EL (cell line): ENCODE measurements at regions not wholly inside any gene's neighbourhood (a gene's known extent, or its start where the extent isn't known, plus 50 kb on each side); places are given as distances from the start of the nearest gene placed in this dataset.
"Not testable (repeated sequence)": the region's sequence is repeated elsewhere in the genome, so short reads cannot be mapped to it uniquely, and the experiment has no call there.

Source experiments
- DNase-seq: peaks from one replicate; pipeline ENCODE4 v3.0.0-alpha.2; 2016

- no peak for DNase-seq
Observed at GRCh38 chr2:122523981-122524380, 768.5 kb downstream of the TSN start.

- DNase-seq, result no peak
Observed at GRCh38 chr2:122525336-122525735, 769.9 kb downstream of the TSN start.

DNA sequence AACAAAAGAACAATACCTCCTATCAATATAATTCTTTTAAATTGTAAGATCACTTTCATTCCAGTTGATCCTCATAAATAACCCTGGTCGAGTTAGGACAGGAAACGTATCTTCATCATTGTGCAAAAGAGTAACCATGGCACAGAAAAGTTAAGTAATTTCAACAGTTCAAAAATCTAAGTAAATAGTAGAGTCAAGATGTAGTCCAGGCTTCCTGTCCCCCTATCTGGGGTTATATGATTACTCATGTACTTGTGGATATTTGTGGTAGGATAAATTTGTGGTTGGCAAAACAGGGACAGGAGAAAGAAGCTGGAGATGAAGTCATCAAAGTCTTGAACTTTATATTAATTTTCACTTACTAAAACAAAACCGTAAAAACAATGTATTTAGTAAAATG is 772.6 kb downstream of the TSN start:
- DNase-seq, result peak; percentile 38

GRCh38 chr2:122528958-122529705 is 773.7 kb downstream of the TSN start:
- no peak for DNase-seq

DNA sequence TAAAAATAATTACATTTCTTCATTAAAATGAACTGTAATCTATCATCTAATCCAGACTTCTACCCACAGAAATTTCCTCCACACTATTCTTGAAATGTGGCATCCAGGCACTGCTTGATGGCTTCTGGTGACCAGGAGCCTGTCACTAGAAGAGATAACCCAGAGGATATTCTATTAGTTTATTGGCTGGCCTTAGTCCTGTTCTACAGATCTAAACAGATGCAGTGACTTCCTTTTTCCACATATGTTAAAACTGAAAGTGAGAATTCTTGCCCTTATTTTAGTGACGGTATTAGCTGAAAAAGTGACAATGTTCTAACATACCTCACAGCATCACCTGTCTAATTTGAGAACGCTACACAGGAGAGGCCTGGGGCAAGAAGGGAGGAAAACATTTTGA is 775.4 kb downstream of the TSN start:
- DNase-seq, result no peak

DNA sequence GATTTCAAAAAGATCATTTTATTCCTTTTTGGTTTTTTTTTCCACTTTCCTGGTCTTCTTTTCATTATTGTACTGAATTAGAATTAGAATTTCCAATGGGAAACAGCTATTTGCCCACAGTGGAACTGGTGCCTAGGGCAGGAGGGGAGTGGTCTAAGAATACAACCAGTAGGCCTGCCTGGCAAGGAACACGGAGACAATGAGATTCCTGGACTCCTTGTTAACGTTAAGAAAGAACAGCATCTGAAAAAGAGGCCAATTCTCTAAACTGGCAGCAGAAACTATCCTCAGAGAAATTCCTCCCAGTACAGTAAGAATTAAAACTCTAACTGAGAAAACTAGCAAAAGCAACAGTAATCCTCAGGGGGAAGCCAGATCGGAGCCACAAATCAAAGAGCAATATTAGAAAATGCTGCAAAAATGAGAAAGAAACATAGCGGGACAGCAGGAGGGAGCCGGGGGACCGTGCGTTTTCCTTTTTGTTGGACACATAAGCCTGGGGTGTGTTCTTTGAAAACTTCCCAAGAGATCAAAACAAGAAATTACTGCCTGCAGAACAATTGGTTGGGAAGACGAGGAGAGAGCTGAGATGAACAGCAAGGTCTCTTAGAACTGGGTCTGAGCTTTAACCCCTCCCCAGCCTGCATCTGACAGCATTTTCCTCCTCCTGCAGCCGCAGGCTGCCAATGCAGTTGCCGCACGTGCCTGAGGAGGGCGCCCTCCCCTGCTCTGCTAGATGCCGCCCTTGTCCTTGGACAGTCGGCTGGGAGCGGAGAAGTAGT is 776.0 kb downstream of the TSN start:
- no peak for DNase-seq

DNA sequence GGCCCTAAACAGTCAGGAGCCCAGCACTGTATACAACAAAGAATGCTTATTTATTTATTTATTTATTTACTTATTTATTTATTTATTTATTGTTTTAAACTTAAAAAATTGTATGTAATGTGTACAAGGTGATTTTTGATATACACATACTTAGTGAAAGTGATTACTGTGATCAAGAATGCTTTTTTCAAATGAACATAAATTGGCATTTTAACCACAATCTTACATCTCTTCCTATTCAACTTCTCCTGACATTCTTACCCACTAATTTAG is 776.6 kb downstream of the TSN start:
- DNase-seq, result no peak

DNA sequence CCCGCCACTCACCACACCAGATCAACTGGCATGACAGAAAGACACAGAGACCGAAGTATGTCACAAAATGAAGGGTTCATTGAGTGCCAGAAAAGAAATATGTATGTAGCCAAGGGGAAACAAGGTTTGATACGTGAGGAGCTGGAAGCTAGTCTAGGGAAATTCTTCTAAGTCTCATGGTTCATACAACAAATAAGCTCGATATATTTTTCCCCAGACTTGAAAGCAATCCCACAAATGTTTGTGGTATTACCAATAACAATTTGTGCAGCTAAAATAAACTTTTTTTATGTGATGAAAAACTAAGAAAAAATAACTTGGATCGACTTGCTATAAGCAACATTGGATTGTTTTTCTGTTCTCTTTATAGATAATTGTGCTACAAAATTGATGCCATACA is 777.0 kb downstream of the TSN start:
- no peak for DNase-seq

DNA sequence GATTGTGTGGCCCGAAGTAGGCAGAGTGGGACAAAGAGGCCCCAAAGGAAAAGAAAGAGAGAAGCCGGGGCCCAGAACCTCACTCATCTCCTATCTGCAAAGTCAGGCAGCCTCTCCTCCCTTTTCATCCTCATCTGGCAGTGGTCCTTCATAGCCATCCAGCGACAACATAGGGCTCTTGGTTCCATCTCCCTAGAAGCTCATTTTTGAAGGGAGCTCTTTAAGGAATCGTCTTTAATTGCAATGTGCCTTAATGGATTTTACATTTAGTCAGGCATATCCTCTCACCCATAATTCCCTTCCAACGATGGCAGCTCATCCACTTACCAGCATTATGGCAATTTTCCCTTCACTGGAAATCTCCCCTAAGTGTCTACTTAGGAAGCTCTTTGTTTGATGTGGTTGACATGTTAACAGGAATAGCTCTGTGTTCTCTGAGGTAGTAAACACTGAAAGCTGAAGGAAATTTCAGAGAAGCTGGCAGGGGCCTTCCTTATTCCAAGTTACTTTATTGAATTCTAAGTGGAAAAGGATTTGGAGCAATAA is 780.6 kb downstream of the TSN start:
- DNase-seq, result no peak

DNA sequence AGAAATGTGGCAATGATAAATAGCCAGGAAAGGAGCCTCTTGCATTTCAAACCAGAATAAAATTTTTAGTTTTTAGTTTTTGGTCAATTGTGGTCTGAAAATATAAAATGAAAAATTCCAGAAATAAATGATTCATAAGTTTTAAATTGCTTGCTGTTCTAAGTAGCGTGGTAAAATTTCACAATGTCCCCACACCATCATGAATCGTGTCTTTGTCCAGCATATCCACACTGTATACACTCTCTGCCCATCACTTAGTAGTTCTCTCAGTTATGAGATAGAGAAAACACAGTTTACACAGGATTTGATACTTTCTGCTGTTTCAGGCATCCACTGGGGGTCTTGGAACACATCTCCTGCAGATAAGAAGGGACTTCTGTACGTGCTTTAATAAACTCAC is 783.9 kb downstream of the TSN start:
- no peak for DNase-seq

GRCh38 chr2:122539920-122540319 is 784.5 kb downstream of the TSN start:
- no peak for DNase-seq

DNA sequence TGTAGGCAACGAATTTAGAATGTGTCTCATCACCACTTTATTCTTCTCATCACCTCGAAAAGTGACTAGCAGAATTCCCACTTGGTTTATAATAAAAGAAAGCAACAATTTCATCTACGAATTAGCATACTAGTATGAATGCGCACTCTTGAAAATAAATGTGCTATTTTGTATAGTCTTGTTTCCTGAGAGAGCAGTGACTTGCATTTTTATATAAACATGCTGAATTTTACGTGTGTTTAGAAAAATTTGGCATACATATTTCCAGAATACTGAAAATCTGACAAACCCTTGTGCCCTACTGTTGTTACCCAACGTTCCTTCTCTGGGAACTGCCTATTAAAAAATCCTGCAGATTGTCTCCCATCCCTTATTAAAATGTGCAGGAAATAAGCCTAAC is 786.8 kb downstream of the TSN start:
- DNase-seq, result no peak

- DNase-seq, result no peak
Observed at GRCh38 chr2:122542646-122543045, 787.2 kb downstream of the TSN start.

DNA sequence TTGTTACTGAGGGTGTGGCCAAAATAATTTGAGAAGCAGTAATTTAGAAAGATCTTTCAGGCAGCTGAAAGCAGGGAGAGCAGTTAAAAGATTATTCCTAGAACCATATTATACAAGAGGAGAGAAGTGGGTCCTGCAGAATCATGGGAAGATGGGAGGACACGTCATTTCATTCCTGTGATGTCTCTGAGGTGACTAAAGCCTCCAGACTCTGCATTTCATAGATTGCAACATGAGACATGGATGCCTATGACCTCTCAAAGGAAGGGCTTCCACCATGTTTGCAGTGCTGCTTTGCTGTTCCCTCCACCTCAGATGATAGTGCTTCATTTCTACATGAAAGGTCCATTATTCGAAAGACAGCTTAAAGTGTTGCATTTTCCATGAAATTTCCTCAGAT is 788.4 kb downstream of the TSN start:
- peak; percentile 84 for DNase-seq

GRCh38 chr2:122545821-122546220 is 790.4 kb downstream of the TSN start:
- peak; percentile 10 for DNase-seq

DNA sequence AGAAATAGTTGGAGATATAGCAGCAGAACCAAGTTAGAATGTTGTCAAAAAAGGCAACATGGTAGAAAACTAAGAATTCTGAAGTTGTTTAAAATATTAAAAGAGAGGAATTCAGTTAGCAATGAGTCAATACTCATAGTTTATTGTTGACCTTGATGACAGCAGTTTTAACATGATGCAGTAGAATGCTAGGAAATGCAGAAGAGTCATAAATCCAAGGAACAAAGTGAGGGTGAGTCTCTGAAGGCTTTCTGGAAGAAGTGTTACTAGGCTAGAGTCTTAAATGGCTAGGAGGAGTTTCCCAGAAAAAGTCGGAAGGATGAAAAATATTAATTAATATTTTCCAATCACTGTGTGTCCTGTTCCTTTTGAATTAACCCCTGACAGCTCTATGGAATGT is 807.3 kb downstream of the TSN start:
- no peak for DNase-seq

DNA sequence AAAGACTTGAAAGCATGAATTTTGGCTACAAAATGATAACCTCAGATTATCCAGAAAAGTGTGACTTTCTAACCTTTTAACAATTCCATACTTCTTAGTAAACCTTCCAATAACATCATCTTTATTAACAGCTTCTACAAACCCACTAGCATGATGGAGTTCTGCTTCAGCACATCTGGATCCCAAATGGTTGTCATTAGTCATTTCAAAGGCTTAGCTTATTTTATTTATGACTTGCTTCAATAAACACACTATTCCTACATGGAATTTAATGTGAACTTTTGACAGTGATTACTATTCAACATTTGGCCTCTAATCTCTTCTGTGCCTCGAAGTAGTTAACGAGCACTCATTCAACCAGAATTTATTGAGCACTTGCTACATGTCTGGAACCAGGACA is 808.3 kb downstream of the TSN start:
- no peak for DNase-seq

- no peak for DNase-seq
Observed at GRCh38 chr2:122564843-122565242, 809.4 kb downstream of the TSN start.

GRCh38 chr2:122565364-122565763 is 809.9 kb downstream of the TSN start:
- no peak for DNase-seq

DNA sequence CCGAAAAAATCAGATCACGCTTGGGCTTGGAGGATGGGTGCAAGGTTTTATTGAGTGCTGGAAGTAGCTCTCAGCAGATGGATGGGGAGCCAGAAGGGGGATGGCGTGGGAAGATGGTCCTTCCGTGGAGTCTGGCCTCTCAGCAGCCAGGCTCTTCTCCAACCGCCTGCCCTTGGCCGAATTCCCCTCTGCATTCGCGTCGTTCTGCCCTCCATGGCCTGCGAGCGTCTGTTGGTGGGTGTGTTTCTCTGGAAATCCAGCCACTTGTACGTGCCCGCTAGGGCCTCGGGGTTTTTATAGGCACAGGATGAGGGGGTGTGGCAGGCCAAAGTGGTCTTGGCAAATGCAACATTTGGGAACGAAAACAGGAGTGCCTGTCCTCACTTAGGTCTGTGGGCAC is 815.2 kb downstream of the TSN start:
- no peak for DNase-seq

DNA sequence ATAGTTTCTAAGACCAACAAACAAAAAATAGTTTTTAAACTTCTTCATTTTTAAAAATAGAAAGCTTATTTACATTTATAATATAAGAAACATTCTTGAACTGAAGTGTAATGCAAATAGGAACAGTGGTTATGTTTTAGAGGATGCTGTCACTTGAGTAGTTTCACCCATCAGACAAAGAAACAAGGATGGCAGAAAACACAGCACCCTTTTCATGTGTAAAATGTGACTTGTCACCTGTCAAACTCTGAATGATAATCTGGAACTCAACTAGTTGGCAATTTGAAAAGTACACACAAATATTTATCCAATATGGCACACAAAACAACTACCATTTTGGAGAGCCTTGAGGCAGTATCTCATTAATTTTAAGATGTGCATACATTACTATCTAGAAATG is 816.0 kb downstream of the TSN start:
- DNase-seq, result not testable (repeated sequence)

DNA sequence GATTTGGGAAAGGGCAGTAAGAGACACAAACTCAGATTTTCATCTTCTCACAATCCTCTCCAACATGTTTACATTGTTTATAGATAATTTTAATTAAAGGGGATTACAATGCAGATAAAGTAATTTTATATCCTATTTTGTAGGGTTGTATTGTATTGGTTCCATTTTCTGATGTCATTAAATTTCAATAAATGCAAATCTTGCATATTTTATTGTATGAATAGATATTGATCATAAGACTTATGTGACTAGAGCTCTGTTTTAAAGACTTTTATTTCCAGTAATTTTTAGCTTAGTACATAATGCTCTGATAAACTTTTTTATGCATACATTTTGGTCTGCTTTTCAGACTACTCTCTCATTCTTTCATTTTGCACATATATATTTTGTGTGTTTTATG is 819.6 kb downstream of the TSN start:
- no peak for DNase-seq

DNA sequence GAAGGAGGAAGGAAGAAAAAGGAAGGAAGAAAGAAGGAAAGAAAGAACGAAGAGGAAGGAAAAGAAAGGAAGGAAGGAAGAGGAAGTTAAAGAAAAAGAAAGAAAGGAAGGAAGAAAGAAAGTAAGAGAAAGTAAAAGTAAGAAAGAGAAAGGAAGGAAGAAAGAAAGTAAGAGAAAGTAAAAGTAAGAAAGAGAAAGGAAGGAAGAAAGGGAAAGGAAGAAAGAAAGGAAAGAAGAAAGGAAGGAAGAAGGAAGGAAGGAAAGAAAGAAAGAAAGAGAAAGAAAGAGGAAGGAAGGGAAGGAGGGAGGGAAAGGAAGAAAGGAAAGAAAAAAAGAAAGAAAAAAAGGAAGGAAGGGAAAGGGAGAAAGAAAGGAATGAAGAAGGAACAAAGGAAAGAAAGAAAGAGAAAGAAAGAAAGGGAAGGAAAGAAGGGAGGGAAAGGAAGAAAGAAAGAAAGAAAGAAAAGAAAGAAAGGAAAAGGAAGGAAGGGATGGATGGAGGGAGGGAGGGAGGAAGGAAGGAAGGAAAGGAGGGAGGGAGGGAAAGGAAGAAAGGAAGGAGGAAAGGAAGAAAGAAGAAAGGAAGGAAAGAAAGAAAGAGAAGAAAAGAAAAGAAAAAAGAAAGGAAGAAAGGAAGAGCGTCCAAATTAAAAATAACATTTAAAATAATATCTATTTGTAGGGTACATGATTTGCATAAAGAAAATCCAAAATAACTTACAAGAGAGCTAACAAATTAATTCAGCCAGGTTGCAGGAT is 827.9 kb downstream of the TSN start:
- no peak for DNase-seq

GRCh38 chr2:122590524-122590923 is 835.1 kb downstream of the TSN start:
- no peak for DNase-seq
